Activated CD4-positive, alpha-beta T cell treated with anti-CD3 and anti-CD28 coated beads for 1 hour (primary cell): ENCODE measurements at regions not wholly inside any gene's neighbourhood (a gene's known extent, or its start where the extent isn't known, plus 50 kb on each side); places are given as distances from the start of the nearest gene placed in this dataset.

Source experiments
- DNase-seq: peaks from one replicate; pipeline ENCODE4 v3.0.0-alpha.2; 2020

DNA sequence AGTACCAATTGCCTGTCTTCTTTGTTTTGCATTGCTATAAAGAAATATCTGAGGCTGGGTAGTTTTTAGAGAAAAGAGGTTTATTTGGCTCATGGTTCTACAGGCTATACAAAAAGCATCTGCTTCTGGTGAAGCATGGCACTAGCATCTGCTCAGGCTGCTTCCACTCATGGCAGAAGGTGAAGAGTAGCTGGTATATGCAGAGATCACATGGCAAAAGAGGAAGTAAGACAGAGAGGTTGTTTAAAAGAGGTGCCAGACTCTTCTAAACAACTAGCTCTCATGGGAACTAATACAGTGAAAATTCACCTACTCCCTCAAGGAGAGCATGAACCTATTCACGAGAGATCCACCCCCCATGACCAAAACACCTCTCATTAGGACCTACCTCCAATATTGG lies 56.7 kb upstream of the GUCA2B start:
- DNase-seq, result no peak

DNA sequence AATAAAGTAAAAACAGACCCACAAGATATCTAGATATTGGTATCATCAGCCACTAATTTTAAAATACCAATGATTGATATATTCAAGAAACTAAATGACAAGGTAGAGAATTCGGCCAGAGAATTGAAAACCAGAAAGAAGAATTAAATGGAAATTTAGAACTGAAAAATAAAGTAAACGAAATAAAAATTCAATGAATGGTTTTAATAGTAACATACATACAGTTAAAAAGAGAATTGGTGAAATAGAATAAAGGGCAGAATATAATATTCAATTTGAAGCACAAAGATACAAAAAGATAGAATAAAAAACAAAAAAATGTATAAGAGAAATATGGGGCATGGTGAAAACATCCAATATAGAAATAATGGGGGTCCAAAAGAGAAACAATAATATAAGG lies 64.0 kb upstream of the GUCA2B start:
- DNase-seq, result no peak

DNA sequence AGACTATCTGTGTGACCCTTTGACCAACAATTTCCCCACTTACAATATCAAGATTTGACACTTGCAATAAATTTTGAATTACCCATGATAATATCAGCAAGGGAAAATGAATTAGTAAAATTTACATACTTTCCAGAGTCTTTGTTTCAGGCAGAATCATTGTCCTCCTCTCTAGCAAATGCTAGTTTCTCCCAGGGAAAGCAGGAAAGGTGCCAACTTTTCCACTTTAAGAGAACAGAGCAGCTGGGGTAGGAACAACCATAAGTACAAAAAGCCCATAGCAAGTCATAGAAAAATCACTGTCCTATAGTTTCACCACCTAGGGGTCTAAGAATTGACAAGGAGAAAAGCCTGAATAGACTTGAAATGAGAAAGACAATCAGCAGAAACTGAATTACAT lies 67.1 kb upstream of the GUCA2B start:
- no peak for DNase-seq

DNA sequence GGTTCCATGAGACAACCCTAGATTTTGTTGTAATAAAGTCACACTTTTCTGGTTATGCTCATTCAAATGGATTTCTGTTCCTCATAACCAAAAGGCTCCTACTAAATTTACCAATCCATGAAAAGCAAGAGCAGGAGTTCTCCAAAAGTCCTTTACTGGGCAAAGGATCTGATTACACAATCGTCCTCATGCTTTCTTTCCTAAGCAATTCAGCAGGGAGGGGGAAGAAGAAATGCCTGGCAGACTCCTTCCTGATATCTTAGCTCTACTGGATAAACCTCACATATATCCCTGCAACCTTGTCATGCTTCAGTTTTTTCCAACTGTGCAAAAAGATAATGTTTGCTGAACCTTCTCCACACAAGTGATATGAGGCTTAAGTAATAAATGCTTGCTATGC lies 67.6 kb upstream of the GUCA2B start:
- no peak for DNase-seq

DNA sequence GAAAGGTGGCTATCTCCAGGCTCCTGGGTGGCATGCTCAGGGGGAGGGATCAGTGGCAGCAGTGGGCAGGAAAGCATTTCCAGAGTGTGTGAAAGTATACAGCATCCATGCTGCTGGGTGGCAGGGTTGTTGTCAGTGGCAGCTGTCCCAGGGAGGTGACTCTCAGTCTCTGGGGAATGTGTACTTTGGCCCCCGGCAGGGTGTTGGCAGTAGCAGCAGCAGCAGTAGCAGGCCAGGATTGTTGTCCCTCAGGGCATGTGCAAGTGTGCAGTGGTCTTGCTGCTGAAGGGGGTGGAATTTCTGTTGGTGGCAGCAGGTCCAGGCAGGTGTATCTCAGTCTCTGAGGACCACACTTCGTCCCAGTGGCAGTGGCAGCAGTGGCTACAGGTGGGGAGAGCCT lies 71.7 kb upstream of the GUCA2B start:
- DNase-seq, result no peak

DNA sequence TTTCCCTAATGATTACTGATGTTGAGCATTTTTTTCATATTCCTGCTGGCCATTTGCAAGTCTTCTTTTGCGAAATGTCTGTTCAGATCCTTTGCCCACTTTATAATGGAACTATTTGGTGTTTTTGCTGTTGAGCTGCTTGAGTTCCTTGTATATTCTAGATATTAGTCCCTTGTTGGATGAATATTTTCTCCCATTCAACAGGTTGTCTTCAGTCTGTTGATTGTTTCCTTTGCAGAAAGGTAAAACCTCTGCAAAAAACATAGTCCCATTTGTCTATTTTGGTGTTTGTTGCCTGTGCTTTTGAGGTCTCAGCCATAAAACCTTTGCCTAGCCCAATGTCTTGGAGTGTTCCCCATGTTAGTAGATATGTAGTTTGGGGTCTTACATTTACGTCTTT lies 78.0 kb upstream of the GUCA2B start:
- DNase-seq, result no peak

DNA sequence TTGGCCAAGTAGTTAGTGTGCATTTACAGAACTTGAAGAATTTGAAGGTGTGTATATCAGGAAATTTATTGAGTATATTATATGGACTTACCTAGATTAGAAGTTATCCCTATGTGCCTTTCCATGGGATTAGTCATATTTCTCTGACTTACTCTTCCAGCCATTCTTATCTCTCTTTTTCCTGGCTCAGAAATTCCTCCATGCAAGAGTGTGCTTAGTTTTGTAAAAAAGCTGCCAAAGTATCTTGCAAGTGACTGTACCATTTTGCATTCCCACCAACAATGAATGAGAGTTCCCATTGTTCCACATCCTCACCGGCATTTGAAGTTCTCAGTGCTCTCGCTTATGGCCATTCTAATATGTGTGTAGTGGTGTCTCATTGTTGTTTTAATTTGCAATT lies 82.2 kb upstream of the GUCA2B start:
- no peak for DNase-seq

DNA sequence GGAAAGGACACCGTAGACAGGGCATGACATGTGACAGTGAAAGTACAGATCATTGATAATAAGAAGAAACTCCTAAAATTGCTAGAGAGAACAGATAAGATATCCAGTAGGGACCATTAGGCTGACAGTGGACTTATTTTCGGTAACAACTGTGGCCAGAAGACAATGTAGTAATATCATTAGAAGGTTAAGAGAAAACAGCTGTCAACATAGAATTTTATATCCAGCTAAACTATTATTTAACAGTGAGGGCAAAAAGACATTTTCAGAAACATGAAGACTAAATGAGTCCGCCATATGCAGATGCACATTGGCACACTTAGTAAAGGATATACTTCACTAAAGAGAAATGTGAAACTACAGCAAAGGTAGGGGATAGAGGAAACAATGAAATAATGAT lies 95.4 kb upstream of the GUCA2B start:
- no peak for DNase-seq

DNA sequence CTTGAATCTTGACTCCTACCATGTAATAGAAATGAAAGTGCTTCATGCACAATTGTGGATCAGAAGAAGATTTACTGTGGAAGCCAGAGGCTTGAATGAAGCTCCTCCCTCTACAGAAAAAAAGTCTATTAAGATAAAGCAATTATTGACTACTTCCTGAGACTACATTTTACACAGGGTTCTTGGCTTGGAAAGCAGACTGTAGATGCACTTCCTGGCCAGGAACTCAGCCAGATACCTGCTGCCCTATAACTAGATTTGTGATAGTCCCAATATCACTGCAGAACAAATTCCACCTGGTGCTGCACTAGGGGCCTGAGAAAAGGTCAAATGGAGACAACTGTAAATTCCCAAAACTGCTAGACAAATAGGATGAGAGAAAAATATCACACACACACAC lies 96.8 kb upstream of the GUCA2B start:
- no peak for DNase-seq

DNA sequence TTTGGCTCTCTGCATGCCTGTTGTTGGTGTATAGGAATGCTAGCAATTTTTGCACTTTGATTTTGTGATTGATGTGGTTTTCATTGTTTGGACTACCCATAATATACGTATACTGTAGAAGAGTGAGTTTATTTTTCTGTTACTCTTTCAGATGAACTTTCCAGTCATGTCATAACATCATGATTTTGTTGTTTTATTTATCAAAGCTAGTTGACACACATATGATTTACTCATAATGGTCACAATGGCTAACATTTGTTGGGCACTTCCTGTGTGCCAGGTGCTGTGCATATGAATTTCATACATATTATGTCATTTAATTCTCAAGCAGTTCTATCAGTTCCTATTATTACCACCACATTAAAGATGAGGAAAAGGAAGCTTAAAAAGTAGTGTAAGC lies 98.1 kb upstream of the GUCA2B start:
- no peak for DNase-seq

DNA sequence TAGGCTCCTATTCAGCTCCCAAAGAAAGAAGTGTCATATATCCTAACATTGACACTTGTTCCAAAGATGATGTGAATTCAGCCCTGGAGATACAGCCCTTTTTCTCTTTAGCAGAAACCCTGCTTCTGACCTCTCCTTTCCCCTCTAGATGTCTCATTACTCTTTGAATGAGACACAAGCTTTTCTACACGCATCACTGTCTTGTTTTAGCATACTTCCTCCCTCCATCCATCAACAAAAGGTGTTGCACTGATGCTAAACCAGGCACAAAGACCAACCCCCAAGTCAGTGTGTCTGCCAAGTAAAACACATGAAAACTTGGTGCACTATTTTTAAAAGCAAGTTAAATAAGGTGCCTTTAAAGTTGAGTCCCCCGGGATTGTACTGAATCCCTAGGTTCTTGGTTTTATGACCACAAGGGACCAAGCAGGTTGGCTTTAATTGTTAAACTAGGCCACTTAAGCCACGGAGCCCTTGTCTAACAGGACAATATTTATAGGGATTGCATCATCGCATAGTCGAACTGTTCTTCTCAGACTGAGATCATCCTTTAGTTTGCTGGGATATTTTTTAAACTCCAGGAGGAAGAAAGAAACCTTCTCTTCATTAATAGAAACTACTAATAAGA lies 101.0 kb upstream of the GUCA2B start:
- DNase-seq, result no peak

DNA sequence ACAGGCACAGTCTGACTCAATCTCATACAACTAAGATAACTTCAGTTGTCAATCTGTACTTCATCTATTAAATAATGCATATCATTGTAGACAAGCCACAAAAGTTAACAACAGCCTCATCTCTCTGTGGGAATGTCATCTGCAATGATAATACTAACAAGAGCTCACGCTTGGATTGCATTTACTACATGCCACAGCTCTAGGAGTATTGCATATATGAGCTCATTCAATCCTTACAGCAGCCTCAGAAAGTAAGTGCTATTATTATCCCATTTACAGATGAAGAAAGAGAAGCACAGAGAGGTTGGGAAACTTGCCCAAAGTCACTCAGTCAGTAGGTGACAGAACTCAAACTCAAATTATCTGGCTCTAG lies 105.7 kb upstream of the GUCA2B start:
- no peak for DNase-seq

DNA sequence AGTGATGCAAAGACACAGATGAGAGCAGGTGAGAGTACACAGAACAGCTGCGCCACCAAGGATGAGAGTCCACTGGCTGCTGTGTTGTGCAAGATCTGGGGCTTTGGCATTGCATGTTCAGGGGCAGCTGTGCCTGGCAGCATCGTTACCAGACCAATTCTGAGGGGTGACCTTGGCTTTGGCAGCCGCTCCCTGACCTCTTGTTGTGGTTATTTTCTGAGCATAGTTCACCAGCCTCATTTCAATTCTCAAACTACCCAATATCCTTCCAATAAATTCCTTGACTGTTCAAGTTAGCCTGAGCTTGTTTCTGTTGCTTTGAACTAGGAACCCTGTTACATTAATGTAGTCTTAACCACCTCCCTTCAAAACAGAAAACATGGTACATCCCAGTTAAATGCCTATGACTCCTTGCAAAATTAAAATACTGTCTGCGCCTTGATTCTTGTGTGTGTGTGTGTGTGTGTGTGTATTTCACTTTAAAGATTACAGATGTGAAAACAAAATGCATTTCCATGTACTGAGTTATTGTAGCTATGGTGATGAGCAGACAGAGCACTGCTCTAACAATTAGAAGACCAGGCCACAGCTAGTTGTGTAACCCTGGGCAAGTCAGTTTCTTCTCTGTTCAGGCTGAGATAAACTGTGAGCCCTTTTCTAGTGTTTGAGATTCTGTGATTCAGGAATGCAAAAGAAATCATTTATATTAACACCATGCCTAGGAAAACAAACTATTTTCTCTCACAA lies 106.3 kb upstream of the GUCA2B start:
- no peak for DNase-seq

DNA sequence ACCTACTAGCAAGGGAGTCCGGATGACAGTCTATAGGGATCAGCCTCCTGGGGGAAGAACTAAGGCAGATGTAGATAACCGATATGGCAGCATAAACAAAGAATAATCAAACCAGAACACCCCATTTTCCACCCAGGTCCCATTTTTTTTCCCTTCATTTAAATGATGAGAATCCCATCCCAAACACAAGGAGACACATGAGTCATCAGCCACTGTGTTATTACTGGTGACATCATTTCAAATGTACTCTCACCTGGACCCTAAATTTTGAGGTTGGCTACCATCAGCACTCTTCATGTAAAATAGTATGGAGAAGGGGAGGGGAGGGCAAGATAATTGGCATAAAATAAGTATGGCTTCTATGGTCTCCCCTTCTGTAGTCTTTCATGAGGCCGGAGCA lies 108.9 kb upstream of the GUCA2B start:
- DNase-seq, result no peak

DNA sequence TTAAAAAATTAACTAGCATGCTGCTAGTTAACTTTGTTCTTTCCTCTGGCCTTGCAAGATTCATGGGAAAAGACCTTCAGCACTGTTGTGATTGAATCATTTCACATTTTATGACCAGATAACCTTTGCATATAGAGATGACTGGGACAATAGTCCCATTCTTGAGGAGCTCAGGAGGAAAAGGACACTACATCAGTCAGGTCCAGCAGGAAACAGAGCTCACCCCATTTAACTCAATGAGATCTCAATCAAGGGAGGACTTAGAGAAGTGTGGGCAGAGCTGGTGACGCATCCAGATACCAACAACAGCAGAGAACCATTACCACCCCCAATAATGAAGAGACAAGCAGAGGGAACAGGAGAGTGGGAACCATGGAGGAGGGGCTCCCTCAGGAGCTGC lies 109.4 kb upstream of the GUCA2B start:
- DNase-seq, result no peak

DNA sequence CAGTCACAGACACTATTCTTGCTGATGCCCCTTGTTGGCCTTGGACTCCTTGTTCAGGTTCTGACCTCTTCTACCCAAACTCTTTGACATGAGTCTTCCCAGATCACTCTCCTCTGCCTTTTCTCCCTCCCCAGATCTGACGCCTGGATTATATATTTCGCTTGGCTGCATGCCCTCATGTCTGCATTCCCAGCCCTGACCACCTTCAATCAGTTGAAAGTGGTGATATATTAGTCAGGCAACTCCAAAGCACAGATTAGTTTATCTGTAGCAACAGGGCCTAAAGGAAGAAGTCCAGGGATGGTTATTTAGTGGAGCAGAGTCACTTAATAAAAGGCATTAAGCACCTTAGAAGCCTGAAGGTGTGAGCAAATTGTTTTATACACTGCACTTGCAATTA lies 110.0 kb upstream of the GUCA2B start:
- no peak for DNase-seq

DNA sequence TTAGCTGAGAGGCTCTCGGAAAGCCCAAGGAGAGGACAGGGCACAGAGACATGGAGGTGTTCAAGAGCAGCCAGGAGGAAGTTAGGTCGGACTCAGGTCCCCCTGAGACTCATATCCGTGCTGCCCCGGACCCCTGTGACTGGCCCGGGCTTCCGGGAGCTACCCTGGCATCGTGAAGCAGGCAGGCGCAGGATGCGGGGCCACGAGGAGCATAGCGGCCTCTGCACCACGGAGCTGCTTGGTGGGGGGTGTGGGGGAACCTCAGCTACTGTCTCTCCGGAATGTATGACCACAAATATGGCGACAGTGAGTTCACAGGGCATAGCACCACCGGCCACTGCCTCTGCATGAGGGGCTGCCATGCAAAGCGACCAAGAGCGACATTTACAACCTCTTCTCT lies 112.2 kb upstream of the GUCA2B start:
- no peak for DNase-seq

DNA sequence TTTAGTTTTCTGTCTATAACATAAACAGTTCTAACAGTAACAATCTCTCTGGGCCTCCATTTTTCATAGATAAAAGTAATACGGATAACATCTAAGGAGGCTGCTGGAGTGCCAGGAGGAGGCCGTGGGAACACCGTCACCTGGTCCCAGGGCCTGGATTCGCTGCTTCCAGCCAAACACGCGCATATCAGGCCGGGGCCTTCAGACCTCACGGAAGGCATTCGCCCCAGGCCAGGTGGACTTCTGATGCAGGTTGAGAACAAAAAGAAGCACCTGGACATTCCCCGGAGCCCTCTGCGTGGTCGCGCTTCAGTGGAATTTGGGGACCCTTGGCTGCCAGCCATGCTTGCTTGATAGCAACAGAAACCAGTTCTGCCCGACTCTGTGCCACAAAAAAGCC lies 113.1 kb upstream of the GUCA2B start:
- no peak for DNase-seq

DNA sequence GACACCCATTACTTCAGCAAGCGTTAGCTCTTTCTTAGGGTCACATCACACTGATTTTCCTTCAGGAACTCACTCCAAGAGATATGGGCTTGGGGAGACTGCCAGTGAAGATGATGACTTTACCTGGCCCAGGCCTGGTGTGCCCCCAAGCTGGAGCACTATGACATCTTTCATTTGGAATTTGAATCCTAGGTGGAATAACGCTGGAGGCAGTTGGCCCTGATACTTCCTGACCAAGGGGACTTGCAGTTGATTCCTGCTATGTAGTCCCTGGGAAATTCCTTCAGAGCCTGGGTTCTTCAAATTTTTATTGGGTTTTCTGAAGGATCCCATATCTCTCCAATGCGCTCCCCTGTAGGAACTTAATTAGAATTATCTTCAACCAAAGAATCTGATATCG lies 114.9 kb upstream of the GUCA2B start:
- DNase-seq, result no peak

DNA sequence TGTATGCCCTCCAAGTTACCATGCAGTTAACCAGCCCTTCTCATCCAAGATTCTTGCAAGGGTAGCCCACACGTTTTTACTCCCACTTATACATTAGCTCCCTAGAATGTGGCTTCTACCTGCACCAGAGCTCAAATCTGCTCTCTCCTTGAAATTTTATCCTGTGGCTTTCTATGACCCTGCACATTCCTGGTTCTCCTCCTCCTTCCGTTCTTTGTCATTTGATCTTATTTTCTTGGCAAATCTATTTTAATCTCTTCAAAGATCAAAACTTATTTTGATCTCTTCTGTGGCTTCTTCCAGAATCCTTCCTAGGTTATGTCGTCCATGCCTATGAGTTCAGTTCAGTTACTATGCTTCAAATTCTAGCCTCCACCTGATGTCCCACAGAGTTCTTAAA lies 115.6 kb upstream of the GUCA2B start:
- DNase-seq, result no peak

DNA sequence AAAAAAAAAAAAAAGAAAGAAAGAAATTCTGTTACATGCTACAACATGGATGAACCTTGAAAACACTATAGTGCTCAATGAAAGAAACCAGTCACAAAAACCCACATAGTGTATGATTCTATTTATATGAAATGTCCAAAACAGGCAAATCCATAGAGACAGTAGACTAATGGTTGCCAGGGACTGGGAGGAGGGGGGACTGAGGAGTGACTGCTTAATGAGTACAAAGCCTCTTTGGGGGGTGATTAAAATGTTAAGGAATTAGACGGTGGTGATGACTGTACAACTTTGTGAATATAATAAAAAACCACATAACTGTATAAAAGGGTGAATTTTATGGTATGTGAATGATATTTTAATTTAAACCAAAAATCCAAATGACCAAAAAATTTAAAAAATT lies 116.0 kb upstream of the GUCA2B start:
- no peak for DNase-seq

DNA sequence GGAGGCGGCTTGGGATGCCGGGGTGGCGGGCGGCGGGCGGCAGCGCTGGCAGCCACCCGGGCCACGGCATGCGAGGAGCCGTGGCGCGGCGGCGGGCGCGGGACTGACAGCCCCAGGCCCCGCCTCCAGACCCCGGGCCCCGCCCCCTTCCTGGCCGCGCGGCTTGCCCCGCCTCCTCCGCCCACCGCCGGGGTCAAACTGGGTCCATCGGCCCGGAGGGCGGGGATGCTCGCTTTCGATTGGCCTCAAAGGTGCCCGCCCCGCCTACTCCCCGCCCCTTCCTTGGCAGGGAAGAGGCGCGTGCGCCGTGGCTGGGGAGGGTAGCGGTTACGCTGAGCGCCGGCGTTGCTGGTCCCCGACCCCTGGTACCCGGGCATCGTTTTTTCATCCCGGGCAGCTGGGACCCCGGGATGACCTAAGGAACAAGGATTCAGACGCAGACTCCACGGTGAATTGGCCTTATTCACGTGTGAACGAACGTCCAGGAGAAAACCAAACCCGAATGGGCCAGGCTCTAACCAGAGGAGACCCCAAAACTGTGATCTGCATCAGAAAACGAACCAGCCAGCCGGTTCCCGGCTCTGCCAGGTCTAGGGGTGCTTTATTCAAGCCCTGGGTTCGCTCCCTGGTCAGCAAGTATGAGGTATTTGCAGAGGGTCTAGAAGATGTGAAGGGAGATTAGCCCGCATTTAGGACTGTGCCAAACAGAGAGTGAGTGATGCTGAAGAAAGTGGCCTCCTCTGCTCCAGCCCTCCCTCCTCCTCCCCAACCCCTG lies 117.2 kb upstream of the GUCA2B start:
- DNase-seq, result peak; percentile 96

DNA sequence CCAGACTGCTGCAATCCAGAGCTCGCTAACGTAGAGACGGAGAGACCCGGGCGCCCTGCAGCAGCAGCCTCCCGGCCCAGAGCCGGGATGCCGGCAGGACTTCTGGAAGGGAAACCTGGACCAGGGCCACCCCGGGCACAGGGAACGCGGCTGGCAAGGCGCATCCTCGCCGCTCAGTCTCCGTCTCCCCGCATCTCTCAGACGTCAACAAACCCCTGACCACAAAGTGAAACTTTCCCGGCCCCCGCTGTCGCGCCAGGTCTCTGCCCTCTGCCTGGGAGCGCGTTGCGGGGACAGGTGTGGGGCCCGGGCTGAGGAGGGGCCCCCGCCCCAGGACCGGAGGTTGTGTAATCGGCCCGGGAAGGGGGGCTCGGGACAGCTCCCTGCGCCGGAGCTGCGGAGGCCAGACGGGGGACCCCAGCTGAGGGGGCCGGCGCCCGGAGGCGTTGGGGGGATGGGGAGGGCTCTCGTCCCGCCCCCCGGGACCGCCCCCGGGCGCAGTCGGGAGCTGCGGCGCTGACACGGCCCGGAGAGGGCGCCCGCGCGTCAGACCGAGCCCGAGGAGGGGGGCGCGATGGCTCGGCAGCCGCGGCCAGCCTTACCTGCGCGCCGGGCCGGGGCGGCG lies 116.6 kb upstream of the HIVEP3 start:
- DNase-seq, result no peak

DNA sequence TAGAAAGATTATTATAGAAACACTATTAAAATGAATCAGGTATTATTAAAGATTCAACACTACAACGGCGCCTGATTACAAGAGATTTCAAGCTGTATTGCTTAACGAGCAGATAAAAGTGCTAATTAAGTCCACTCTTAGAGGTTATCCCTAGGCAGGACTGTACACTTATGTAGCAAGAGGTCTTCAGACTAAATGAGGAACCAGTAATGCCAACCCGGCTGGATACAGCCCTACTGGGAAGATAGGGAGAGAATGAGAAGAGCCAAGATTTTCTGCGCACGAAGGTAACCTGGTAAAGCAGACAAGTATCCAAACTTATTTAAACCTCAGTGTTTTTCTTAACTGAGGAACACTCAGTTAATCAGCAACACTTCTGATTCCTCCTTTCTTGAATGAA lies 115.7 kb upstream of the HIVEP3 start:
- DNase-seq, result no peak
